ENCODE measurements at regions not wholly inside any gene's neighbourhood (a gene's known extent, or its start where the extent isn't known, plus 50 kb on each side); places are given as distances from the start of the nearest gene placed in this dataset.

- no peak overlapping the region for H3K4me2 ChIP-seq (ENCODE audit: low read depth, low read length, poor library complexity, severe bottlenecking)
- H3K79me2 ChIP-seq (ENCODE audit: insufficient read depth, low read length): no peaks in the 10 kb centered on the region
- H3K36me3 ChIP-seq (ENCODE audit: insufficient read depth, low read length): no peaks in the 10 kb centered on the region
- H3K9me3 ChIP-seq (ENCODE audit: insufficient read depth, low read depth, low read length): no peaks in the 10 kb centered on the region
- no peaks in the 10 kb centered on the region for H3F3A ChIP-seq (ENCODE audit: low read depth)
- TF ChIP-seq EZH2phosphoT487 (IDR thresholded peaks at IDR 0.05; ENCODE audit: borderline replicate concordance) (no peak), CTCF (conservative IDR thresholded peaks at IDR 0.05; ENCODE audit: low read length) (no peak)
- no peak overlapping the region for H2AFZ ChIP-seq (ENCODE audit: low read length)
- H3K9me2 ChIP-seq (replicated peaks; ENCODE audit: low read depth, low read length): no peaks in the 10 kb centered on the region
- no peaks in the 10 kb centered on the region for H4K20me1 ChIP-seq (ENCODE audit: insufficient read depth, low read length, poor library complexity, severe bottlenecking)
- no peaks in the 10 kb centered on the region for H3K27me3 ChIP-seq (ENCODE audit: insufficient read depth, low read length, poor library complexity, severe bottlenecking)
- no peak overlapping the region for H3K4me3 ChIP-seq (ENCODE audit: low read length, poor library complexity, severe bottlenecking)
- no peak overlapping the region for H3K9ac ChIP-seq (ENCODE audit: low read depth, low read length, poor library complexity, severe bottlenecking)
- no peaks in the 10 kb centered on the region for H3K4me1 ChIP-seq (ENCODE audit: insufficient read depth, low read length, poor library complexity, severe bottlenecking)
Observed at GRCh38 chr6:165045631-165046030, 263.8 kb downstream of the C6orf118 start.

GRCh38 chr6:165042912-165043311 is 266.5 kb downstream of the C6orf118 start:
- Histone ChIP-seq H3K4me1 (ENCODE audit: insufficient read depth, low read length, poor library complexity, severe bottlenecking) (no peaks in the 10 kb centered on the region), H2AFZ (ENCODE audit: low read length) (no peak overlapping the region), H3K9me2 (replicated peaks; ENCODE audit: low read depth, low read length) (no peaks in the 10 kb centered on the region), H3F3A (ENCODE audit: low read depth) (no peaks in the 10 kb centered on the region), H3K36me3 (ENCODE audit: insufficient read depth, low read length) (no peaks in the 10 kb centered on the region), H4K20me1 (ENCODE audit: insufficient read depth, low read length, poor library complexity, severe bottlenecking) (no peaks in the 10 kb centered on the region), H3K4me2 (ENCODE audit: low read depth, low read length, poor library complexity, severe bottlenecking) (no peak overlapping the region), H3K9ac (ENCODE audit: low read depth, low read length, poor library complexity, severe bottlenecking) (no peak overlapping the region), H3K79me2 (ENCODE audit: insufficient read depth, low read length) (no peaks in the 10 kb centered on the region), H3K9me3 (ENCODE audit: insufficient read depth, low read depth, low read length) (0 out of 2 replicates have a peak, but pooled peaks cover 3% of the 10 kb centered on the region), H3K27me3 (ENCODE audit: insufficient read depth, low read length, poor library complexity, severe bottlenecking) (no peaks in the 10 kb centered on the region), H3K4me3 (ENCODE audit: low read length, poor library complexity, severe bottlenecking) (no peak overlapping the region)
- TF ChIP-seq EZH2phosphoT487 (IDR thresholded peaks at IDR 0.05; ENCODE audit: borderline replicate concordance) (no peak), CTCF (conservative IDR thresholded peaks at IDR 0.05; ENCODE audit: low read length) (no peak)

GRCh38 chr6:165040440-165040839 is 269.0 kb downstream of the C6orf118 start:
- H3K9me3 ChIP-seq (ENCODE audit: insufficient read depth, low read depth, low read length): peaks cover 3% of the 10 kb centered on the region; the same call in 1 of the 2 replicates
- H3K36me3 ChIP-seq (ENCODE audit: insufficient read depth, low read length): no peaks in the 10 kb centered on the region
- no peaks in the 10 kb centered on the region for H3K79me2 ChIP-seq (ENCODE audit: insufficient read depth, low read length)
- no peaks in the 10 kb centered on the region for H3F3A ChIP-seq (ENCODE audit: low read depth)
- H3K4me3 ChIP-seq (ENCODE audit: low read length, poor library complexity, severe bottlenecking): no peak overlapping the region
- H4K20me1 ChIP-seq (ENCODE audit: insufficient read depth, low read length, poor library complexity, severe bottlenecking): no peaks in the 10 kb centered on the region
- H3K4me1 ChIP-seq (ENCODE audit: insufficient read depth, low read length, poor library complexity, severe bottlenecking): no peaks in the 10 kb centered on the region
- H3K4me2 ChIP-seq (ENCODE audit: low read depth, low read length, poor library complexity, severe bottlenecking): no peak overlapping the region
- no peaks in the 10 kb centered on the region for H3K27me3 ChIP-seq (ENCODE audit: insufficient read depth, low read length, poor library complexity, severe bottlenecking)
- no peak overlapping the region for H3K9ac ChIP-seq (ENCODE audit: low read depth, low read length, poor library complexity, severe bottlenecking)
- H2AFZ ChIP-seq (ENCODE audit: low read length): no peak overlapping the region
- TF ChIP-seq EZH2phosphoT487 (IDR thresholded peaks at IDR 0.05; ENCODE audit: borderline replicate concordance) (no peak), CTCF (conservative IDR thresholded peaks at IDR 0.05; ENCODE audit: low read length) (no peak)
- no peaks in the 10 kb centered on the region for H3K9me2 ChIP-seq (replicated peaks; ENCODE audit: low read depth, low read length)
